Activated T-helper 2 cell treated with anti-CD3 and anti-CD28 coated beads, Interferon-gamma antibody, Interleukin-2, Interleukin-4, amounts not matched to agents 10 μg/mL and 5 μg/mL and 100 μg/mL, durations not matched to agents 14 hours and 24 hours and 36 hours (primary cell): ENCODE measurements at regions not wholly inside any gene's neighbourhood (a gene's known extent, or its start where the extent isn't known, plus 50 kb on each side); places are given as distances from the start of the nearest gene placed in this dataset.

Experiments used
- DNase-seq: peaks from one replicate; pipeline ENCODE4 v3.0.0; 2021; ENCODE audit warnings: low spot score
- H3K27ac Mint-ChIP-seq: one replicate; pipeline ENCODE4 v1.8.0; 2021; ENCODE audit warnings: mixed read lengths
- H3K27me3 Mint-ChIP-seq: one replicate; pipeline ENCODE4 v1.8.0; 2021; ENCODE audit warnings: low read depth, mixed read lengths
- H3K36me3 Mint-ChIP-seq: one replicate; pipeline ENCODE4 v1.8.0; 2021; ENCODE audit warnings: low read depth, mixed read lengths
- H3K4me1 Mint-ChIP-seq: one replicate; pipeline ENCODE4 v1.8.0; 2021; ENCODE audit warnings: low read depth, mixed read lengths
- H3K4me3 Mint-ChIP-seq: one replicate; pipeline ENCODE4 v1.8.0; 2021; ENCODE audit warnings: low read depth, mild to moderate bottlenecking, moderate library complexity, mixed read lengths
- H3K9me3 Mint-ChIP-seq: one replicate; pipeline ENCODE4 v1.8.0; 2021; ENCODE audit warnings: mixed read lengths
- intact Hi-C: fragments of 100-400 bp; cut with micrococcal nuclease; formaldehyde crosslinking; loops from one replicate; pipeline ENCODE4 v1.15.1; 2023

GRCh38 chr3:102098130-102098885 lies 249.0 kb downstream of the NFKBIZ start:
- DNase-seq: no peak
- Mint-ChIP-seq H3K9me3 (no peaks in the 10 kb centered on the region), H3K36me3 (peaks cover 5% of the 10 kb centered on the region), H3K4me1 (peaks cover 35% of the 10 kb centered on the region), H3K4me3 (no peak overlapping the region), H3K27me3 (no peaks in the 10 kb centered on the region), H3K27ac (no peak overlapping the region)
- intact Hi-C loops: loop anchor here (10.0 kb wide), 1 partner anchor 414 kb away; the partner anchor contains the start of gene RPL24

DNA sequence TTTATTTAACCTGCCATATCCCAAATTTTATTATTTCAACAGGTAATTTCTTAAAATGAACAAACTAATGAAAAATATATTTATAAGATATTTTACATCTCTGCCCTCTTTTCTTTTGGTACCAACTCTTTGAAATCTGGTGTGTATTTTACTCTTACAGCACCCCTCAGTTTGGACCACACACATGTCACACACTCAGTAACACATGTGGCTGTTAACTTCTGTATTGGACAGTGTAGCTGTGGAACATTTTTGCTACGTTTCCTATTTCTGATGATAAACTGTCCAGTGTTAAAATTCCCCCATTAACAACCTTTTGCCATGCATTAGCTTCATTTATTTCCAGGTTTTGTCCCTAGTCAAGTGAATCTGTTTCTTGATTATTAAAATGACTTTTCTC lies 250.6 kb downstream of the NFKBIZ start:
- Mint-ChIP-seq H3K9me3 (no peaks in the 10 kb centered on the region), H3K27me3 (no peaks in the 10 kb centered on the region), H3K27ac (no peak overlapping the region), H3K36me3 (peaks cover 5% of the 10 kb centered on the region), H3K4me1 (peaks cover 21% of the 10 kb centered on the region), H3K4me3 (no peak overlapping the region)
- no peak for DNase-seq
- intact Hi-C loops: loop anchor here (10.0 kb wide), 1 partner anchor 415 kb away; the partner anchor contains the start of gene RPL24

GRCh38 chr3:102102394-102102793 lies 253.1 kb downstream of the NFKBIZ start:
- H3K9me3 Mint-ChIP-seq: peaks cover 11% of the 10 kb centered on the region
- no peak overlapping the region for H3K4me3 Mint-ChIP-seq
- intact Hi-C loops: no loop called here
- H3K36me3 Mint-ChIP-seq: peaks cover 15% of the 10 kb centered on the region
- peaks cover 20% of the 10 kb centered on the region for H3K4me1 Mint-ChIP-seq
- H3K27ac Mint-ChIP-seq: no peak overlapping the region
- H3K27me3 Mint-ChIP-seq: no peaks in the 10 kb centered on the region
- DNase-seq: no peak

GRCh38 chr3:102104033-102104432 lies 254.7 kb downstream of the NFKBIZ start:
- DNase-seq: no peak
- Mint-ChIP-seq H3K4me3 (no peak overlapping the region), H3K4me1 (peaks cover 20% of the 10 kb centered on the region), H3K27me3 (no peaks in the 10 kb centered on the region), H3K36me3 (peaks cover 17% of the 10 kb centered on the region), H3K9me3 (peaks cover 25% of the 10 kb centered on the region), H3K27ac (no peak overlapping the region)
- intact Hi-C loops: no loop called here

GRCh38 chr3:102105193-102105592 lies 255.9 kb downstream of the NFKBIZ start:
- H3K27ac Mint-ChIP-seq: no peak overlapping the region
- DNase-seq: no peak
- peaks cover 17% of the 10 kb centered on the region for H3K36me3 Mint-ChIP-seq
- peaks cover 20% of the 10 kb centered on the region for H3K4me1 Mint-ChIP-seq
- H3K9me3 Mint-ChIP-seq: peaks cover 29% of the 10 kb centered on the region
- intact Hi-C loops: no loop called here
- no peak overlapping the region for H3K4me3 Mint-ChIP-seq
- no peaks in the 10 kb centered on the region for H3K27me3 Mint-ChIP-seq

DNA sequence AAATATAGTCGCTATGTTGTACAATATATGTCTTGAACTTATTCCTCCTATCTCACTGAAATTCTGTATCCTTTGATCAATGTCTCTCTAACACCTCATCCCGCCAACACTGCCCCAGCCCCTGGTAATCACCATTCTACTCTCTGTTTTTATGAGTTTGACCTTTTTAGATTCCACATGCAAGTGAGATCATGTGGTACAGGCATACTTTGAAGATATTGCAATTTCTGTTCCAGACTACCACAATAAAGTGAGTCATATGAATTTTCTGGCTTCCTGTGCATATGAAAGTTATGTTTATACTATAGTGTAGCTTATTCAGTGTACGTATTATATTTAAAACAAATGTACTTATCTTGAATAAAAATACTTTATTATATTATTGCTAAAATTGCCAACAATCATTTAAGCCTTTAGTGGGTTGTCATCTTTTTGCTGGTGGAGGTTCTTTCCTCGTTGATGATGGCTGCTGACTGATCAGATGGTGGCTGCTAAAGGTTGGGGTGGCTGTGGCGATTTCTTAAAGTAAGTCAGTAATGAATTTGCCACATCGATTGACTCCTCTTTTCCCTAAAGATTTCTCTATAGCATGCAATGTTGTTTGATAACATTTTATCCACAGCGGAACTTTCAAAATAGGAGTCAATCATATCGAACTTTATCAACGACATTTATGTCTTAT lies 257.2 kb downstream of the NFKBIZ start:
- no peak for DNase-seq
- peaks cover 20% of the 10 kb centered on the region for H3K36me3 Mint-ChIP-seq
- intact Hi-C loops: loop anchor here (1.0 kb wide), 1 partner anchor 13 kb away; no protein-coding TSS in a partner anchor
- H3K4me3 Mint-ChIP-seq: no peak overlapping the region
- H3K27ac Mint-ChIP-seq: peak overlapping the region; percentile 74
- H3K9me3 Mint-ChIP-seq: peaks cover 33% of the 10 kb centered on the region
- no peaks in the 10 kb centered on the region for H3K27me3 Mint-ChIP-seq
- H3K4me1 Mint-ChIP-seq: peaks cover 19% of the 10 kb centered on the region

DNA sequence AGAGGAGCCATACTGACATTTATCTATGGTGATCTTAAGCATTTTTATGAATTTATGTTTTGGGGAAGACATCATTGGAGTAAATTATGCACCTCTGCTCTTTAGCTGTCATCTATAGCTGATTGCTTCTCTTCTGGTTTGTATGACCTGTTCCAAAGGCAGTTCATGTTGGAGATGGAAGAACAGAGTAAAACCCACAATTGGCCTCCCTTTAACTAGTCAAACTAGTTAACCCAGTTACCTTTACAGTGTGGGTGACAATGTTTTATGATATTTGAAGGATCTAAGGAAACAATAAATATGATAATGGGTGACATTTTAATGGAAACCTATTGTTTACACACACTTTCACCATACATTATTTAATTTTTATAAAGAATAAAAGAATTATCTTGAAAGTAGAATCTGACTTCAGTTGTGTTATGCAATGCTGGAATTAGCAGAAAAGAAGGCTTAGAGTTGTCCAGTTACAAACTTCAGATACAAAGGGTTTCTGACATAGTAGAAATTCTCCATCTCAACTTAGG lies 263.5 kb downstream of the NFKBIZ start:
- Mint-ChIP-seq H3K9me3 (peaks cover 36% of the 10 kb centered on the region), H3K4me3 (no peak overlapping the region), H3K27me3 (no peaks in the 10 kb centered on the region), H3K27ac (no peak overlapping the region), H3K36me3 (peaks cover 43% of the 10 kb centered on the region), H3K4me1 (peaks cover 36% of the 10 kb centered on the region)
- DNase-seq: no peak
- intact Hi-C loops: loop anchor here (5.0 kb wide), 2 partner anchors 50 to 260 kb away; no protein-coding TSS in a partner anchor

DNA sequence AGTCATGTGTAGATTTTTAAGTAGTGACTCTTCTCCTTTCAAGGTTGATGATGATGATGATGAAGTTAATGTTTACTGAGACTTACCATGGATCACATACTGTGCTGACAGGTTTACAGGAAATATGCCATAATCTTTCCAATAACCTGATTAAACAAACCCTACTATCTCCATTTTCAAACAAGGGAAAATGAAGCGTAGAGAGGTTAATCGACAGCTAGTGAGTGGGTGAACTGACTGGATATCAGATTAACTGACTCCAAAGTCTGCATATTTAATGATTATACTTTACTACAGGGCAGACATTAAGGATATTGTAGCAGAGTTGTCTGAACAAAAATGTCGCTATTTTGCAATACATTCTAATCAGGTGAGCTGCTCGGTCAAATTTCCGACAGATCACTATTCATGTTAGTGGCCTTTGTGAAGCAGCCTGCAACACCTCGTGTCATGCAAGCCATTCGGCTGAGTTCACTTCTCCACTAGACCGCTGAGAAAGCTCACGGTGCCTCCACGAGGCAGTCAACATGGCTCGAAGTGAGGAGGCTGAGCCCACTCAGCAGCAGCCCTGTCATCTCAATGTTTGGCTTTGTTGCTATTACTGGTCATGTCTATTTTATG lies 264.2 kb downstream of the NFKBIZ start:
- intact Hi-C loops: loop anchor here (1.0 to 5.0 kb wide), 3 partner anchors 21 to 261 kb away; no protein-coding TSS in a partner anchor
- no peaks in the 10 kb centered on the region for H3K27me3 Mint-ChIP-seq
- peaks cover 37% of the 10 kb centered on the region for H3K36me3 Mint-ChIP-seq
- peaks cover 28% of the 10 kb centered on the region for H3K9me3 Mint-ChIP-seq
- no peak for DNase-seq
- peaks cover 36% of the 10 kb centered on the region for H3K4me1 Mint-ChIP-seq
- no peak overlapping the region for H3K4me3 Mint-ChIP-seq
- H3K27ac Mint-ChIP-seq: peak overlapping the region; percentile 79

DNA sequence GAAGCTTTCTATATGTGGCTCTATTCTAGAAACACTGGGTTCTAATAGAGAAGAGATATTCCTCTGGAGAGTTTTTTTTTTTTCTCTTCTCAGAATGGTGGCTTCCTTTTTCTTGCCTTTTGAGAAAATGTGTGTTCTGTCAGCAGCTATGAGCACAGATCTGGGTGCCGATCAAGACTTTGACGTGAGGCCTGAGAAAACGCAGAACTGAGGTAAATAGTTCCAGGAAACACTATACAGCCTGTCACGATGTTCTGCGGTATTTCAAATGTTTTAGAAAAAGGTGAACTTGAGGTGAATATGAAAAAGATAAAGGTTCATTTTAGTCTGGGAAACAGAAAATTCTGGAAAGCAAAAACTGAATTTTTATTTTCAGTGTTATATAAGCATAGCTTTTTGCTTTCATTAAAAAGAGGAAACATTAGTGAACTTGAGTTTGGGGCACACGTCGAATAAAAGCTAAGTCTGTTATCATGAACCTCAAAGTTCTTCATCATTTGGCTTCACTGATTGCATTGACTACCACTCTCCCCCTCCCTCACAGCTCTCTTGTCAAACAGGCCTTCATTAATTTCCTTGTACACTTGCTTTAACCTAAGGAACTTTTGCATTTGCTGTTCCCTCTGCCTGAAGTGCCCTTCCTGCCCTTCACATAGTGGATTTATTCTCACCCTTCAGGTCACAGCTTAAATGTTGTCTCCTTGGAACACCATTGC lies 265.1 kb downstream of the NFKBIZ start:
- Mint-ChIP-seq H3K27me3 (no peaks in the 10 kb centered on the region), H3K9me3 (peaks cover 27% of the 10 kb centered on the region), H3K27ac (peak overlapping the region; percentile 79), H3K36me3 (peaks cover 41% of the 10 kb centered on the region), H3K4me1 (peaks cover 40% of the 10 kb centered on the region), H3K4me3 (peak overlapping the region; percentile 51)
- DNase-seq: peak; percentile 64
- intact Hi-C loops: loop anchor here (1.0 to 5.0 kb wide), 3 partner anchors 22 to 262 kb away; no protein-coding TSS in a partner anchor

GRCh38 chr3:102122527-102122926 lies 273.2 kb downstream of the NFKBIZ start:
- Mint-ChIP-seq H3K27ac (no peak overlapping the region), H3K36me3 (peaks cover 47% of the 10 kb centered on the region), H3K4me1 (peaks cover 6% of the 10 kb centered on the region), H3K4me3 (no peak overlapping the region), H3K9me3 (peaks cover 60% of the 10 kb centered on the region), H3K27me3 (no peaks in the 10 kb centered on the region)
- no peak for DNase-seq
- intact Hi-C loops: no loop called here

DNA sequence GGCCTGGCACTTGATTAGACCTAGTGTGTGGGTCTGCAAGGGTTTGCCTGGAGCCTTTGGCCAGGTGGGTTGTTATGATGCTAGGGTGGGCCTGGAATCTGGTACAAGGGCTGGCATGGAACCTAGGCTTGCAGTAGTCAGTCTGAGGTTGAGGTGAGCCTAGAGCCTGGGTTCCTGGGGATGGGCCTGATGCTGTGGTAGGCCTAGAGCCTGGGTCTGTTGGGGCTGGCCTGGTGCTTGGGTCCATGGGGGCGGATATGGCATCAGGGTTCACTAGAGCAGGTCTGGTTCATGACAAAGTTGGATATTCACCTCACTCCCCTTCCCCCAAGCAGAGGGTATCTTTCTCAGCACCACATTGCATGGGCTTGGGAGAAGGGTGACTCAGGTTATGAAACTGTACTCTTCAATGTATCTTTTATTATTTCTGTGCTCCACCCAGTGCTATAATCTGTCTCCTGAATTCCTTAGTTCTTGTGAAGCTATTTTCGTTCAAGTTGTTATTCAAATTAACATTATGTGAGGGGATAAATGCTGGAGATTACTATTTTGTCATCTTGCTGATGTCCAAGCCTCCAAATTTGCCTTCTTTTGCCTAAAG lies 274.4 kb downstream of the NFKBIZ start:
- H3K27me3 Mint-ChIP-seq: no peaks in the 10 kb centered on the region
- H3K27ac Mint-ChIP-seq: no peak overlapping the region
- peaks cover 6% of the 10 kb centered on the region for H3K4me1 Mint-ChIP-seq
- no peak for DNase-seq
- H3K36me3 Mint-ChIP-seq: peaks cover 46% of the 10 kb centered on the region
- H3K9me3 Mint-ChIP-seq: peaks cover 60% of the 10 kb centered on the region
- intact Hi-C loops: no loop called here
- H3K4me3 Mint-ChIP-seq: no peak overlapping the region

- Mint-ChIP-seq H3K36me3 (peaks cover 42% of the 10 kb centered on the region), H3K4me1 (peaks cover 2% of the 10 kb centered on the region), H3K27ac (no peak overlapping the region), H3K9me3 (peaks cover 56% of the 10 kb centered on the region), H3K27me3 (no peaks in the 10 kb centered on the region), H3K4me3 (no peak overlapping the region)
- intact Hi-C loops: no loop called here
- no peak for DNase-seq
Measured at GRCh38 chr3:102124282-102124681, 275.0 kb downstream of the NFKBIZ start.
